Hematopoietic multipotent progenitor cell treated with erythropoietin and hydrocortisone succinate and interleukin-3 and kit ligand, for 15 days (in vitro differentiated cells): ENCODE measurements at regions not wholly inside any gene's neighbourhood (a gene's known extent, or its start where the extent isn't known, plus 50 kb on each side); places are given as distances from the start of the nearest gene placed in this dataset.

ENCODE experiments used
- DNase-seq: peaks from one replicate; pipeline ENCODE4 v3.0.0-alpha.2; 2015; ENCODE audit warnings: low spot score

DNA sequence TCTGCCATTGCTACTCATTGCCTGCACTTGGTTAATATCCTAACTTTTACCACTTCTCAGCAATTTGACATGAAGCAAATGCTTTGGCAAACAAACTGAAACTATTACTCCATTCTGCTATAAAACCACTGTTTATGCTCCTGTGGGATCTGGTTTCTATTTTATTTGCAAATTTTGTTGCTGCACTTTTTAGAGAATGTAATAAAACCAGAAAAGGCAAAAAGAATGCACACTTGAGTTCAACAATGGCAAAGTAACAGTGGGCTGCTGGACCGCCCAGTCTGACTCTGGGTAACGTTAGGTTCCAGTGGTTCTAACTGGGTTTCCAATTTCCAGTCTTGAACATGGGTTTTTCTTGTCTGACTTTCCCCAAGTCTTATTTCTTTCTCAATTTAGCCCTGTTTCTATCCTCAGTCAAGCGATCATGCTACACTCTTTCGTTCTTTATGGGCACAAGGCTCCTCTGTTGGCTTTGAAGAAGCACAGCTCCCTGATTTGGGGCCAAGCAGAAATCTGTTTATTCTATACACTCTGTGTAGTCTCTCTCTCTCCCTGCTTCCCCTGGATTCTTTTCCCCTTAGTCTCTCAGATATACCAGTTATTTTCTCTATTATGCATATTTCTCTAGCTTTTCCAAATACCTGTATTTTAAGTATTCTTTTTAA, 129.2 kb upstream of the FAM3C start:
- no peak for DNase-seq

- DNase-seq, result no peak
These were observed 125.7 kb upstream of the FAM3C start for GRCh38 chr7:121521711-121522400.

GRCh38 chr7:121520911-121521310, 124.8 kb upstream of the FAM3C start:
- no peak for DNase-seq

DNA sequence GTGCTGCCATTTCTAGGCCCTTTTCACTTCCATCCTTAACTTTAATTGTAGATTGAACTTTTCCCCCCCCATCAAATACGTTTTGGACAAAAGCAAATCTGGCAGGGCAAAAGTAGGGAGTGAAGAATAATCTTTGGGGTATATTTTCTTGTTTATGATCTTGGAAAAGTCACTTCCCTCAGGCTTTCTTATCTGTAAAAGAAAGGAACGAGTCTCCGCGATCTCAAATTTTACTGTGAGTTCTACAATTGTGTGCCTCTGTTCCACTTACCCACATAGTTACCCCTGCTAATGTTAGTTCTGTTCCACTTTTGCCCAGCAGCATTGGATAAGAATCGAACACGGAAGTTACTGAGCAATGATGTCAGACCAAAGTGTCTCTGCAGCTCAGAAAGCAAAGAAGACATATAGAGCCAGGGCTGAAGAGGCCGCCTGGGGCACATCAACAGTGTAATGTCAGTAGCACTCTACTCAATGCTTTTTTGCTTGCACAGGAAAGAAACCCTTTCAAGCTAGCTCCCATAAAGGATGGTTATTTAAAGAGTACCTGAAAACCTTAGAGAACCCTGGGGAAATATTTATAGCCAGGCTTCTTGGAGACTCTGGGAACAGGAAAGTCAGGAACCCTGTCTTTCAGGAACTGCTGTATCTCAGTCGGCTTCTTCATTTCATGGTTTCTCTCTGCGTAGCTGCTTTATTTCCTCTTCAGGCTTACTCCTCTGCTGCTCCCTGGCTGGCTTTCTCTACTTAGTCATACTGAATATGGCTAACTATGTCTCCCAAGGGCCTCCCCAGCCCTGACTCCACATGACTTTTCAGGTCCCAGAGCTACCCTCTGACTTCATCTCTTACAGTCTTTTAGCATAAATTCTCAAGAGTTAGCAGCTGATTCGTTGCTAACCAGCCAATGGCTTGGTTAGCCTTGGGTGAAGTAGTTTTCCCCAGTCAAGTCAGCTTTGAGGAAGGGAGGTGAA, 123.7 kb upstream of the FAM3C start:
- no peak for DNase-seq

GRCh38 chr7:121517591-121517990, 121.5 kb upstream of the FAM3C start:
- DNase-seq, result no peak

- DNase-seq, result no peak
These were observed 120.7 kb upstream of the FAM3C start for GRCh38 chr7:121516821-121517220.

DNA sequence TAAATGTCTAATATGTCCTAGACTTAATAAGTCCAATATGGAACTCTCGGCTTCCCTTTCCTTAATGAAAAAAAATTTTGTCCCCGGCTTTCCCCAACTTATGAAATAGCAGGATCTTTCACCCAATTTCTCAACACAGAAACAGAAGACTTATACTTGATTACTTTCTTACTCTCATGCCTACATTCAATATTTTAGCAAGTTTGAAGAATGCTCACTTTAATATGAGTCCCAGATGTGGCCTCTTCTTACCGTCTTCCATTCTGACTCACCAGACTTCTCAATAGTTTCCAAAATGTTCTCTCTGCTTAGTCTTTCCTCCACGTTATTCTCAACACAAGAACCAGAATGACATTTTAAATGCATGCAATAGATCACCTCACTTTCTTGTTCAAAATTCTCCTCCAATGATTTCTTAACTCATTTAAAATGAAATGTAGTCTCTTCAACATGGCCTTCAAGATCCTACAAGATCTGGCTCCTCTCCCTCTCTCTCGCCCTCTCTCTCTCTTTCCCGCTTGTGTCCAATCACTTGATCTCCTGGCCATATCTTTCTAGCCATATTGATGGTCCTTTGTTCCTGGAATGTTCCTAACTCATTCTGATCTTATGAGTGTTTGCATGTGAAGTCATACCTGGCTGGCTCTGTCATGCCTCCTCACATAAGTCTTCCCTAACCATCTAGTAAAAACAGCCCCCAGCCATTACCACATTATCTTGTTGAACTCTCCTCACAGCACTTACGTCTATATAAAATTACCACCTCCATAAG, 119.7 kb upstream of the FAM3C start:
- no peak for DNase-seq

DNA sequence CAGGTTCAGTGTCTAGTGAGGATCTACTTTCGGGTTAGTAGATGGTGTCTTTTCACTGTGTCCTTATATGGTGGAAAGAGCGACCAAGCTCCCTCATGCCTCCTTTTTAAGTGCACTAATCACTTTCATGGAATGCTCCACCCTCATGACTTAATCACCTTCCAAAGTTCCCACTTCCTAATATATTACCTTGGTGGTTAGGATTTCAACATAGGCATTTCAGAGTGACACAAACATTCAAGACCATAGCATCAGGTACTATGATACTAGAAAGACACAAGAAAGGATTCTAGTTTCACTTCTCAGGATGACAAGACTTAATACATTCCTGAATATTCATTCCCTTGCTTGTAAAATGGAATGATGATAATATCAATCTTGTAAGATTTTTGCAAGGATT, 119.1 kb upstream of the FAM3C start:
- no peak for DNase-seq

GRCh38 chr7:121513105-121513504, 117.0 kb upstream of the FAM3C start:
- DNase-seq, result no peak

GRCh38 chr7:121510858-121511482, 114.9 kb upstream of the FAM3C start:
- no peak for DNase-seq

GRCh38 chr7:121510302-121510701, 114.2 kb upstream of the FAM3C start:
- DNase-seq, result no peak

DNA sequence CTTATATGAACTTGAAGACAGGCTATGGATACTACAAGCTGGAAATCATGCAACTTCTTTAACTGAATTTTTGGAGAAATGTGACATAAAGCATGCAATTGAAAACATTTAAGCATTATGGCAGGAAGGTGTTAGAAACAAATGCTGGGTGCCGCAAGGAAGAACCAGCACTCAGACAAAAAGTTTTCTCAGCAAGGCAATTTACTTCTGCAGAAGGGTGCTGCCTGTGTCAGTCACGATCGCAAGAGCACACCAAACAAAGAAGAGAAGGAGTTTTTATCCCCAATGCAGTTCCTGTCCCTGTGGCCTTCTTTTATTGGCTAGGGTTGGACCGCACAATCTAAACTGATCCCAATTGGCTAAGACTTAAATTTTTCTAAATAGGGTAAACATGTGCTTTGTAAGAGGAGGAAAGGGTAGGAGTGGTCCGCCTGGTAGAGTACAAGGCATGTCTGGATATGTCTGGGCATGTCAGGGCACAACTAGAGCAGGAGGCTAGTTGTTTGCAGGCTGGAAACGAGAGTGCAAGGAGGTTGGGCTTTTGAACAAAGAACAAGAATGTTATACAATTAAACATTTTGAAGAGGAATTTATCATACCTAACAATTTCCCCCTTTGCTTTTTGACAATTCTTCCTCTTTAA, 109.6 kb upstream of the FAM3C start:
- no peak for DNase-seq

DNA sequence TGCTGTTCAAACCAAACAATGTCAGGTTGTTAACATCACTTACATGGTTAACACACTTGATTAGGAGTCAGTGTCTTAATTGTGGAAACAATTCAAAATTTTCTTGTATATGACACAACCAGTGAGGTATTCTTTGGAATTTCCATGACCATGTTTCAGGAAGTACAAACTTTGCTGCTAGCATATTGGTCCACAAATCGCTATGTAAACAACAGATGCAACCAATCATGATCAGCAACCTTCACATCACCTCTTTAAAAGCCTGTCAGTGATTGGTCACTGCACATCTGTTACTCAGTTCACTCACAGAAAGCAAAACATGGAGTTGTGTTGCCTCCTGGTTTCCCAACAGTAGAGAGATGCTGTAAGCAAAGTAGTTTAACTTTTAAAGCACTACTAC, 108.9 kb upstream of the FAM3C start:
- DNase-seq, result no peak

DNA sequence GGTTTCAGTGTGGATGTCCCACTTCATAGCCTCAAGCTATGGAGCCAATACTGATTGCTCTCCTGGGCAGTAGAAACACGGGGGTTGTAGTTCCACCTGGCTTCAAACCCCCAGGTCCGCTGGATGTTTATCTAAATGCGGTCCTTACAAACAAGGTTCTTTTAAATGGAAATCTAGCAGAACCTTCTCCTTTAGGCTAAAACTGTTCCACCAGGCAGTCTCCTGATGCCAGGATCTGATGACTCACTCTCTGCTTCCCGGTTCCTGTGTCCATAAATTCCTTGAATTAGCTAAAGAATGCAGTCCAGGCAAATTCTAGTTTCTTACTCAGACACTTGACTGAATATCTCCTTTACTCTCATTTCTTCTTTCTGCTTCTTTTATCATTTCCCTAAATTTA, 108.4 kb upstream of the FAM3C start:
- no peak for DNase-seq

GRCh38 chr7:121503730-121504129, 107.6 kb upstream of the FAM3C start:
- DNase-seq, result no peak

DNA sequence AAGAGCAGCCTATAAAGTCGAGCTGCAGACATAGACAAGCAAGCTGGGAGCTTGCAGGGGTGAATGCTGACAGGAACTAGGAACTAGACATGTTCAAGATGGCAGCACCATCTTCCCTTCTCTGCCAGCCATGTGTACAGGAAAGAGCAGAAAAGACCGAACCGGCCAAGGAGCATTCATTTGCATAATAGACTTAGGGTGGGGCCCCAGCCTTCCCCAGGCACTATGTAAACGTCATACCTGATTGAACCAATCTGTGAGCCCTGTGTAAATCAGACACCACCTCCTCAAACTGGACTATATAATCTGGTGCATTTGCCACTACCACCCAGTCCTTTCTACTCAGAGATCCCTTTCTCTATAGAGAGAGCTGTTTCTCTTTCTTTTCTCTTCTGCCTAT, 106.9 kb upstream of the FAM3C start:
- DNase-seq, result no peak

GRCh38 chr7:121501566-121501965, 105.5 kb upstream of the FAM3C start:
- DNase-seq, result no peak

DNA sequence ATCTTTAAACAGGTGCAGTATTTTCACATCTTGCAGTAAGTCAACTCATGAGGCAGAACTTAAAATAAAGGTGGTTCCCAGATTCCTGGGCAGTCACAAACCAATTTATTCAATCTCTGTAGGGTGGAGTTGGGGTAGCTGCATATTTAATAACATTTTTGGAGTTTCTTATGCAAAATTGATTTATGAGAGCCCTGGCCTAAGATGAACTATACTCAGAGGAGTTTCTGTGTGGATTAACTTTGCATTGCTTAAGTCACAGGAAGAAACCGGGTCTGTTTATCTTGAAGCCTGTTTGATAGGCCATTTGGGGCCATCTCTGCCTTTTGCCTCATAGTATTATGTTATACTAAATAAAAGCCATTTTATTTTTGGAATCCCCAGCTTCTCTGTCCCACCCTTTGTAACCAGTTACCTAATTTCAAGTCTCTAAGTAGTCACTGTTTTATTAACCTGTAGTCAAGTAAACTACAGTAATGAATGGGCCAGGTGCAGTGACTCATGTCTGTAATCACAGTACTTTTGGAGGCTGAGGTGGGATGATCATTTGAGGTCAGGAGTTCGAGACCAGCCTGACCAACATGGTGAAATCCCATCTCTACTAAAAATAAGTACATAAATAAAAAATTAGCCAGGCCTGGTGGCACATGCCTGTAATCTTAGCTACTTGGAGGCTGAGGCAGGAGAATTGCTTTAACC, 104.4 kb upstream of the FAM3C start:
- no peak for DNase-seq

- no peak for DNase-seq
These were observed 103.5 kb upstream of the FAM3C start for GRCh38 chr7:121499624-121500023.

- DNase-seq, result no peak
These were observed 102.7 kb upstream of the FAM3C start for GRCh38 chr7:121498816-121499215.
